ENCODE measurements at regions not wholly inside any gene's neighbourhood (a gene's known extent, or its start where the extent isn't known, plus 50 kb on each side); places are given as distances from the start of the nearest gene placed in this dataset.
A peak's percentile ranks its signal among the peaks of the same experiment; 100 is the strongest.

GRCh38 chr6:139625998-139626975 lies 251.8 kb upstream of the CITED2 start:
- Histone ChIP-seq H3K4me2 (ENCODE audit: insufficient read depth, low read length) (no peak overlapping the region), H3K36me3 (ENCODE audit: insufficient read depth, low read length) (no peaks in the 10 kb centered on the region), H3K4me1 (ENCODE audit: insufficient read depth, low read length) (no peaks in the 10 kb centered on the region), H3K27me3 (ENCODE audit: insufficient read depth, low read length) (no peaks in the 10 kb centered on the region), H3K4me3 (ENCODE audit: insufficient read depth, low read length) (no peak overlapping the region), H3K27ac (ENCODE audit: low read depth, low read length) (no peak overlapping the region), H4K20me1 (ENCODE audit: insufficient read depth, low read length) (no peaks in the 10 kb centered on the region), H2AFZ (ENCODE audit: low read length) (peak overlapping the region; percentile 45), H3K79me2 (ENCODE audit: insufficient read depth, low read length) (no peaks in the 10 kb centered on the region), H3K9me3 (ENCODE audit: low read depth, low read length) (no peaks in the 10 kb centered on the region)
- TF ChIP-seq CTCF (IDR thresholded peaks at IDR 0.05; ENCODE audit: extremely low read depth, low read depth, low read length): no peak
- DNase-seq (ENCODE audit: insufficient read length, low spot score, missing footprints): no peak

- H3K4me1 ChIP-seq (ENCODE audit: insufficient read depth, low read length): no peaks in the 10 kb centered on the region
- H3K36me3 ChIP-seq (ENCODE audit: insufficient read depth, low read length): no peaks in the 10 kb centered on the region
- no peaks in the 10 kb centered on the region for H3K79me2 ChIP-seq (ENCODE audit: insufficient read depth, low read length)
- H3K27me3 ChIP-seq (ENCODE audit: insufficient read depth, low read length): no peaks in the 10 kb centered on the region
- H4K20me1 ChIP-seq (ENCODE audit: insufficient read depth, low read length): no peaks in the 10 kb centered on the region
- no peak for DNase-seq (ENCODE audit: insufficient read length, low spot score, missing footprints)
- no peak overlapping the region for H3K27ac ChIP-seq (ENCODE audit: low read depth, low read length)
- H2AFZ ChIP-seq (ENCODE audit: low read length): no peak overlapping the region
- H3K4me2 ChIP-seq (ENCODE audit: insufficient read depth, low read length): no peak overlapping the region
- no peak overlapping the region for H3K4me3 ChIP-seq (ENCODE audit: insufficient read depth, low read length)
- no peak for TF ChIP-seq CTCF (IDR thresholded peaks at IDR 0.05; ENCODE audit: extremely low read depth, low read depth, low read length)
- no peaks in the 10 kb centered on the region for H3K9me3 ChIP-seq (ENCODE audit: low read depth, low read length)
Measured at GRCh38 chr6:139625081-139625939, 250.9 kb upstream of the CITED2 start.

DNA sequence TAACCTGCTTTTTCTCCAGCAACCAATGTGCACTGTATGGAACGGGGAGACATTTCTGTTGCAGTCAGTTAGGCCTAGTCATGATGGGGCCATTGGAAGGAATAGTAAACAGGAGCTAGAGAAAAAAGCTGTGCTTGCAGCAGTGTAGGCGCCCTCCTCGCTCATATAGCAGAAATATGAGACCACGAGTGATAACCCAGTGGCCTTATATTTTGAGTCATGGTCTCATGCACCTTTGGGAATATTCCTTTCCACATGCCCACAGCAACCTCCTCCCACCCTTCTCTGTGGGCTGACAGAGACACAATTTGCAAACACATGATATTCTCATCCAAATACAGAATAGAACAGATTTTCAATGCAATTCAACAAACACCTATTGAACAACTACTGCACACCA lies 248.9 kb upstream of the CITED2 start:
- H3K4me1 ChIP-seq (ENCODE audit: insufficient read depth, low read length): no peaks in the 10 kb centered on the region
- H3K9me3 ChIP-seq (ENCODE audit: low read depth, low read length): no peaks in the 10 kb centered on the region
- no peak overlapping the region for H2AFZ ChIP-seq (ENCODE audit: low read length)
- no peak for DNase-seq (ENCODE audit: insufficient read length, low spot score, missing footprints)
- no peaks in the 10 kb centered on the region for H3K79me2 ChIP-seq (ENCODE audit: insufficient read depth, low read length)
- no peak overlapping the region for H3K4me3 ChIP-seq (ENCODE audit: insufficient read depth, low read length)
- no peak overlapping the region for H3K4me2 ChIP-seq (ENCODE audit: insufficient read depth, low read length)
- no peaks in the 10 kb centered on the region for H4K20me1 ChIP-seq (ENCODE audit: insufficient read depth, low read length)
- no peaks in the 10 kb centered on the region for H3K36me3 ChIP-seq (ENCODE audit: insufficient read depth, low read length)
- TF ChIP-seq CTCF (IDR thresholded peaks at IDR 0.05; ENCODE audit: extremely low read depth, low read depth, low read length): no peak
- no peak overlapping the region for H3K27ac ChIP-seq (ENCODE audit: low read depth, low read length)
- no peaks in the 10 kb centered on the region for H3K27me3 ChIP-seq (ENCODE audit: insufficient read depth, low read length)

- no peak overlapping the region for H2AFZ ChIP-seq (ENCODE audit: low read length)
- no peak overlapping the region for H3K4me3 ChIP-seq (ENCODE audit: insufficient read depth, low read length)
- H3K27me3 ChIP-seq (ENCODE audit: insufficient read depth, low read length): no peaks in the 10 kb centered on the region
- TF ChIP-seq CTCF (IDR thresholded peaks at IDR 0.05; ENCODE audit: extremely low read depth, low read depth, low read length): no peak
- H3K27ac ChIP-seq (ENCODE audit: low read depth, low read length): no peak overlapping the region
- no peak overlapping the region for H3K4me2 ChIP-seq (ENCODE audit: insufficient read depth, low read length)
- H3K36me3 ChIP-seq (ENCODE audit: insufficient read depth, low read length): no peaks in the 10 kb centered on the region
- no peaks in the 10 kb centered on the region for H4K20me1 ChIP-seq (ENCODE audit: insufficient read depth, low read length)
- DNase-seq (ENCODE audit: insufficient read length, low spot score, missing footprints): no peak
- H3K9me3 ChIP-seq (ENCODE audit: low read depth, low read length): no peaks in the 10 kb centered on the region
- peaks cover 3% of the 10 kb centered on the region for H3K4me1 ChIP-seq (ENCODE audit: insufficient read depth, low read length)
- H3K79me2 ChIP-seq (ENCODE audit: insufficient read depth, low read length): no peaks in the 10 kb centered on the region
Measured at GRCh38 chr6:139613496-139613895, 239.0 kb upstream of the CITED2 start.
